EL (cell line): ENCODE measurements at regions not wholly inside any gene's neighbourhood (a gene's known extent, or its start where the extent isn't known, plus 50 kb on each side); places are given as distances from the start of the nearest gene placed in this dataset.

Source experiments
- DNase-seq: peaks from one replicate; pipeline ENCODE4 v3.0.0-alpha.2; 2016

DNA sequence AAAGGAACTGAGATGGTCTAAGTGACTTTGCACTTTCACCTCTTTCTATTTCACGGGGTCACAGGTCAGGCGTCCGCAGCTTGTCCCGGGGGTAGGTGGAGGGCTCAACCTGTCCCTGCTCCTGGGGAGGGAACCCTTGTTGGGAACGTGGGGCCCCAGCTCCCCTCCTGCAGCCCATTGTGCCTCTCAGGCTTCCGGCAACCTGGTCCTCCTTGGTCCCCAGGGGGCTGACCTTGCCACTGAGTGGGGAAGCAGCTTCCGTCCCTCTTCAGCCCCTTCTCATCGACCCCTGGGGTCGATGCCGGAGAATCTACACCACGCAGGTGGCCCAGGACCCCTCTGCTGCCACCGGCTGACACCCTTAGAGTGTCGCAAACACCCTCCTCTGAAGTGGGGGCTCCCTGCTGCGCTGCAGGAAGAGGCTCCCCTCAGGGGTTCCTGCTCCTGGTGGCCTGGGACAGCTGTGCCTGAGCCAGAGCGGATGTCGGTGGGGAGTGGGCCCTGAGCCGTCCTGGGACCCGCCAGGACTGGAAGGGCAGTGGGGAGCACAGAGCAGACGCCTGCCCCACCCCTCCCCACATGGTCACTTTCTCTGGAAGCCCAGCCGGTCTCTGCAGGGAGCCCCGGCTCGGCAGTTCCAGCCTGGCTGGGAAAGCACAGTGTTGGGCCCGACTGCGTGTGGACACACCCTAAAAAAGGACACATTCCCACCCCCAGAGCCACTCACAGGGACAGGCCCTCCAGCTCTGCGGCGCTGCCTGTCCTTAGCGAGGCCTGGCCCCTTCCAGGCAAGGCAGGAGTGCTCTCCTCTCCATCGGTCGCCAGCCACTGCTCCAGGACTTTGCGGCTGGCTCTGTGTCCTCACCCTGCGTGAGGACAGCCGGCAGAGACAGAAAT is 357.5 kb upstream of the SHH start:
- no peak for DNase-seq

- no peak for DNase-seq
Measured at GRCh38 chr7:156168434-156168833, 356.2 kb upstream of the SHH start.

DNA sequence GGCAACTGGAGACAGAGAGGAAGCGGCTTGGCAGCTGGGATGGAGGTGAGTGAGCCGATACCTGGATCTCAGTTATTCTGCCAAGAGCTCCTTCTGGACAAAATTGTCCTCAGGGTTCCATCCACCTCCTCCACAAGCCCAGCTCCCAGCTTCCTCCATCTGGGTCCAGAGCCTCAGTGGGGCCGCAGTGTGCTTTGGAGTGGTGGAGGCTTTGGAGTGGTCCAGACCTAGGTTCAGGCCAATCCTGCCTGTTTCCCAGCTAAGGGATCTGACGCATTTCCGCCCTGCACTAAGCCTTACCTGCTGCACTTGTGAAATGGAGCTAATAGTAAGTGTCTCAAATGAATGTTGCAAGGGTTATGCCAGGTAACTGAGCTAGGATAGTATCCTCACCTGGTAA is 355.7 kb upstream of the SHH start:
- no peak for DNase-seq

GRCh38 chr7:156167417-156167807 is 355.1 kb upstream of the SHH start:
- no peak for DNase-seq

- DNase-seq: no peak
Measured at GRCh38 chr7:156166692-156167416, 354.6 kb upstream of the SHH start.

DNA sequence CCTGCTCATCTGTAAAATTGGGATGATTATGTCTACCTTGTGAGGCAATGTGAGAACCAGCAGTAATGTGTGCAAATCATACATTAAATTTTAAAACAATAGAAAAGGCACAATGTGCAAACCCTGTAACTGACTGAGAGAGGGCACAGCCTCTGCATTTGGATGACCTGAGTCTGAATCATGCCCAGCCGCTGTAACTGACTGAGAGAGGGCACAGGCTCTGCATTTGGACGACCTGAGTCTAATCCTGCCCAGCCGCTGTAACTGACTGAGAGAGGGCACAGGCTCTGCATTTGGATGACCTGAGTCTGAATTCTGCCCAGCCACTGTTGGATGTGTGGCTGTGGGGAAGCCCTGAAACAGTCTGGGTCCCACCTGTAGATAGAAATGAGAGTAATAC is 351.5 kb upstream of the SHH start:
- DNase-seq: no peak

GRCh38 chr7:156162451-156162850 is 350.2 kb upstream of the SHH start:
- no peak for DNase-seq

DNA sequence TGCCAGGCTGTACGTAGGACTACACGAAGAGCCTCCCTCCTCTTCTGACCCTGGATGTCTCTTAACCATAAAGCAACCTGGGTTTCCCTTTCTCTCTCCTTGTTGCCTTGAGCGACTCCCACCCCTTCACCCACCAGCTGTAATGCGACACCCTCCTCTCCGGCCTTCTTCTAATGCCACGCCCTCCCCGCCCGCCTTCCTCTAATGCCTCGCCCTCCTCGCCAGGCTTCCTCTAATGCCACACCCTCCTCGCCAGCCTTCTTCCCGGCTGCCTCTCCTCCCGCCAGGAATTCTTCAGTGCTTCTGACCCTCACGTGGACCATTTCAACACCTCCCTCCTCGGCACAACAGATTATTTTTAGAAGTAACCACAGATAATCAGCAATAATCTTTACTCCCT is 348.5 kb upstream of the SHH start:
- no peak for DNase-seq

GRCh38 chr7:156158693-156159092 is 346.4 kb upstream of the SHH start:
- DNase-seq: no peak

DNA sequence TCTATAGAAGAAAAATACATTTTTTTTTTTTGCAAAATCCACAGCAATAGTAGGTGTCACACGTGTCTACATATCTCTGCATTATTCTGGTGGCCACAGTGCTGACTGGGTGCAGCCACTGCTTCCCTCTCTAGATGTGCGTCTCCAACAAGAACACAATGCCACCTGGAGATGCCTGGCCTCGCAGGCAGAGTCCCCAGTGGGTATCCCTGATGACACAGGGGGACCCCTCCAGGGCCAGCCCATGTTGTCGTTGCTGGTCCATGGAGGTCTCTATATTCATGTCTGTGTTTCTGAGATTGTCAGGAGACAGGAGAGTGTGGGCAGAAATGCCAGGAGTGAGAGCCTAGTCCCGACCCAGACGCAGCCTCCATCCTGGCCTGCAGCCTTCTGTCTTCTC is 345.9 kb upstream of the SHH start:
- DNase-seq: no peak

DNA sequence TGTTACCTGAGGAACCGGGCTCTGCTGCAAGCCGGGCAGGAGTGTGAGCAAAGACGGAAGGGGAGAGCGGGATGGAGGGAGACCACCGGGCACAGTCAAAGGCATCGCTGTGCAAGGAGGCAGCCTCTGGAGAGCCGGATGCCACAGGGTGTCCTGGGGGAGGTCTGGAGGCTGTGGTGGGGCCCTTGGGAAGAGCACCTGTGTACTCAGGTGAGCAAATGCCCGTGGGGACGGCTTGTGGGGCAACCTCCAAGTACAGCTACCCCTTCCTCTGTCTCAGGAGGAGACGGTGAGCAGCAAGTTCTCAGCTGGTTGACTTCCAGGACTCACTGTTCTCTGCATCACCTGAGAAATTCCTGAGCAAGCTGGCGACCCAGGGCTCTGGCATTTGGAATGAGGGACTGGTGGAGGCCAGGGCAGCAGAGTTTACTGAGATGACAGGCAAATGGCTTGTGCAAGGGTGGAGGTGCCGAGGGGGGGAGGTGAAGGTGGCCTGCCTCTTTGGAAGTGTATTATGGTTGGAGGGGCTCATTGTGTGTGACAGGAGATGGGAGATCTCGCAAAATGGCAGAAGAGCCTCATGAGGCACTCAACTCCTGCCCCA is 345.2 kb upstream of the SHH start:
- DNase-seq: no peak

GRCh38 chr7:156156734-156157408 is 344.6 kb upstream of the SHH start:
- no peak for DNase-seq

GRCh38 chr7:156155988-156156733 is 343.9 kb upstream of the SHH start:
- no peak for DNase-seq

DNA sequence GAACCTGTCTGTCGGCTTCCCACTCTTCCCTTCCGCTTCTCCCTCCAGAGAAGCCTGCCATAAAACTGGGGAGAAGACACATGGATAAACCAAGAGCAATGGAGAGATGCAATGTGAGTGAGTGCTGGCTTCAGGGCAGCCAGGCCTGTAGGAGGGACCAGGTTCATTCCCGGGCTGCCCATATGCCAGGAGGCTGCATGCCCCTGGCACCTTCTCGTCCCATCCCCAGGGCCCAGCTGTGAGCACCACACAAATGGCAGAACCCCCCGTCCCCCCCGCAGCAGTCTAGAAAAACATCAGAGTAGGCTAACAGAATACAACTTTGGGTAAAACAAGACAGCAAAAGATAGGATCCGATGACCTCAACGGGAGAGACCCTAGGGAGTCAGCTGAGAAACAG is 341.3 kb upstream of the SHH start:
- DNase-seq: no peak

DNA sequence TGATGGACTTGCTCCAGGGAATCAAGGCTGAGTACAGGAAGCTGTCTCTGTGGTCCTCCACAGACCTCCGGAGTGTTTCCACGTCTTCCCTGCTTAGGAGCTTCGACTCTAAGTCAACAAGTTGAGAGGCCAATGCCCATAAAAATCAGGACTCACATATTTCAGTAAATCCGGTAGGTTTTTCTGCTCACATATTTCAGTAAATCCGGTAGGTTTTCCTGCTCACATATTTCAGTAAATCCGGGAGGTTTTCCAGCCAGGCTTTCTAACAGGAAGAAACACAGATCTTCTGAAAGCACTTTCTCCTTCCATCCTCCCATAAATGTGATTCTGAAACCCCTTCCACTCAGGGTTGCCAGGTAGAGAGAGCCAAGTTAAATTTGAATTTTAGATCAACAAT is 340.1 kb upstream of the SHH start:
- no peak for DNase-seq

DNA sequence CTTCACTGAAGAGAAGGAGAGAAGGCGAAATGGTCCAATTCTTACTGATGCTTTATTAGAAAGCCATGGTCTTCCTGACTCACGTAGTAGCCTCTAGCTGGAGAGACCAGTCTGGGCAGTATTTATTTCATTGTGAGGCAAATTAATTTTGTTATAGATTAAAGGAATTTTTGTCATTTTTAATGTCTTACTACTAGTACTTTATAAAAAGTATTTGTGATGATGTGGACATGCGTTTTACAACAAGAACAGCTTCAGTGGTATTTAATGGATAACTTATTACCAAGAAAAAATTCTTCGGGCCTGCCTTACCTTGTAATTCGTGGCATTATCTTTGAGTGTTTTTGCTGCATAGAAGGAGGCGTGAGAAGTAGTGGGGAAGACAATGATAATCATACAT is 339.4 kb upstream of the SHH start:
- no peak for DNase-seq

DNA sequence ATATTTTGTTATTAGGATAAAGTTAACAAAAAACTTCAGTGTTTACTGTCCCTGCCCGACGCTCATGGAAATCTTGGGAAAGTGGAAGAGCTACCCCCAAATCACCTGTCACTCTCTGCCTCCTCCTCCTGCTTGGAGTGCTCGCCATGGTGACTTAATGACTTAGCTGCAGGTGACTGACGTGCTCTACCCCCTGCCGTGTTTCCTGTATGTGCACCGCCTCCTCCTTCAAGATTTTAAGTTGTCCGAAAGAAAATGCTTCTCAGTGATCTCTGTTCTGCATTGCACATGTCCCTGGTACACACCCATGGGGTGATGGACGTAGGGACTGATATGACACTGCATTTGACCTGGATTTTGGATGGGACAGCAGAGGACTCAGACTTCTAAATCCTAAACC is 338.8 kb upstream of the SHH start:
- DNase-seq: no peak

GRCh38 chr7:156148995-156149394 is 336.7 kb upstream of the SHH start:
- no peak for DNase-seq

DNA sequence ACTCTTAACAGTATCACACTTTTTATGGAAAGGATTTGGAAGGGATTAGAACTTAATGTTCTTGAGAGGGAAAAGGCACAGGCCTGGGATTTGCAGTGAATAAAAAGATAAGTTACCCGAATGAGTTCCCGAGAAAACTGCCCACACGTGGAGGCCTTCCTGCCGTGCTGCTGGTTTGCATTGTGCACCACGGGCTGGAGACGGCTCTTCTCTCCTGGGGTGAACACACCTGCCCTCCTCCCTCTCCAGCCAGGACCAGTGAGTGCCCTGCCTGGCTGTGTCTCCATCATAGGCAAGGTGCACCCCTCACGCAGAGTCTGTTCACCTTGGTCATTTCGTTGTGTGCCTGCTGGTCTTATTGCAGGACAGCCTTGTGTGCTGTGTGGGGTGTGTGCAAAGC is 336.3 kb upstream of the SHH start:
- DNase-seq: no peak

GRCh38 chr7:156147756-156148504 is 335.7 kb upstream of the SHH start:
- DNase-seq: no peak

DNA sequence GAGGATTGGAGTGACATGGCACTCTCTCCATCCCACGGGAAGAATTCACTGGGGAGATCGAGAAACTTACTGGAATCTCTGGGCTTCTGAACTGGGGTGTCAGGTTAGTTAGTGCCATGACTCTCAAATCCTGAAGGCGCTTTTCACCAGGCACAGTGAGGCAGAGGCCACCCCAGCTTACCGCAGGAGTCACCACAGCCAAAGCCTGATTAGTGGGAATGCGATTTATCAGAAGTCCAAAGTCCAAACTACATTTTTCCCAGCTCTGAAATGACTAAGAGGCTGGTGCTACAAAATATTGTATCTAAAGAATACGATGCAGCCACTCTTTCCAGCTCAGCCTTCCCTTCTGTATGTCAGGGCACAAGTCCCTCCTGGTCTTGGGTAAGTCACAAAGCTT is 334.8 kb upstream of the SHH start:
- no peak for DNase-seq

DNA sequence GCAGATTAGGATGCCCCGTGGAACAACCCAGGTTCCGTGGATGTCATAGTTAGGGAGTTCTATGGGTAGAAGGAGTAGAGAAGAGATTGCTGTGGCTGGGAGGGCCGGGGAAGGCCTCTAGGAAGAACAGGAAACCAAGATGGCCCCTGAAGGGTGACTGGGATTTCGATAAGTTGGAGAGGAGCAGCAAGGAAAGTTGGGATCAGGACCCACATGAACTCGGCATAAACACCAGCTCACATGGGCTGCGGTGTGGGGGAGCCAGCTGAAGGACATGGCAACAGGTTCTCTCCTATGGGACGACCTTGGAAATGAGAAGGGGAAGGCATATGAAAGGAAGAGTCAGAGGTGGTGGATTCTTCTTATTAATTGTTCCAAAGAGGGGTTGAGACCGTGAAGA is 333.7 kb upstream of the SHH start:
- DNase-seq: no peak
